Keratinocyte (primary cell): ENCODE measurements at regions not wholly inside any gene's neighbourhood (a gene's known extent, or its start where the extent isn't known, plus 50 kb on each side); places are given as distances from the start of the nearest gene placed in this dataset.
A peak's percentile ranks its signal among the peaks of the same experiment; 100 is the strongest.

Source experiments
- DNase-seq: peaks from one replicate; pipeline ENCODE4 v3.0.0-alpha.2; 2011; ENCODE audit warnings: low read depth, missing footprints, low spot score
- FAIRE-seq: peaks from 2 replicates; lab custom pipeline; 2011; peaks lifted over from hg19 to GRCh38; lab: Jason Lieb, UNC
- H2AFZ ChIP-seq: 2 replicates; pipeline ENCODE4 v1.6.0; 2012; ENCODE audit warnings: low read length, control low read depth, inconsistent platforms; ENCODE audit not compliant: control insufficient read depth
- H3K27ac ChIP-seq: 2 replicates; pipeline ENCODE4 v1.5.1; 2011; ENCODE audit warnings: low read length; ENCODE audit not compliant: control insufficient read depth, insufficient read depth
- H3K27me3 ChIP-seq: 3 replicates; pipeline ENCODE4 v1.6.0; 2011; ENCODE audit warnings: low read length; ENCODE audit not compliant: control insufficient read depth, insufficient read depth; ENCODE audit errors: extremely low read depth
- H3K36me3 ChIP-seq, 2 experiments: 2 replicates in 1 of 2; 3 replicates in 1 of 2; pipeline ENCODE4 v1.5.1; 2011; ENCODE audit warnings: low read length in 2 of 2, mild to moderate bottlenecking in 1 of 2; ENCODE audit not compliant: control insufficient read depth in 2 of 2, insufficient read depth in 2 of 2; ENCODE audit errors: extremely low read depth in 1 of 2
- H3K4me1 ChIP-seq: 3 replicates; pipeline ENCODE4 v1.5.1; 2011; ENCODE audit warnings: low read length; ENCODE audit not compliant: control insufficient read depth, insufficient read depth; ENCODE audit errors: extremely low read depth
- H3K4me2 ChIP-seq: 3 replicates; pipeline ENCODE4 v1.6.0; 2011; ENCODE audit warnings: low read depth, low read length; ENCODE audit not compliant: control insufficient read depth, insufficient read depth; ENCODE audit errors: extremely low read depth
- H3K4me3 ChIP-seq, 3 experiments: fragments of 200-600 bp in 1 of 3; sonication (generic) in 1 of 3; 2 replicates in 2 of 3; 3 replicates in 1 of 3; pipeline ENCODE4 v1.5.1; 2011 to 2016; ENCODE audit warnings: low read length in 3 of 3, mild to moderate bottlenecking in 3 of 3, control low read depth in 2 of 3, inconsistent platforms in 1 of 3, low read depth in 1 of 3, mixed read lengths in 1 of 3, mixed run types in 1 of 3, moderate library complexity in 1 of 3; ENCODE audit not compliant: control insufficient read depth in 2 of 3, insufficient read depth in 2 of 3; ENCODE audit errors: extremely low read depth in 1 of 3
- H3K79me2 ChIP-seq: 2 replicates; pipeline ENCODE4 v1.6.0; 2012; ENCODE audit warnings: low read length; ENCODE audit not compliant: control insufficient read depth, insufficient read depth
- H3K9ac ChIP-seq: 3 replicates; pipeline ENCODE4 v1.6.0; 2011; ENCODE audit warnings: low read length; ENCODE audit not compliant: control insufficient read depth, insufficient read depth; ENCODE audit errors: extremely low read depth
- H3K9me1 ChIP-seq: 3 replicates; pipeline ENCODE4 v1.6.0; 2011; ENCODE audit warnings: low read length; ENCODE audit not compliant: control insufficient read depth, insufficient read depth; ENCODE audit errors: extremely low read depth
- H3K9me3 ChIP-seq: 2 replicates; pipeline ENCODE4 v1.5.1; 2012; ENCODE audit warnings: low read depth, low read length; ENCODE audit not compliant: control insufficient read depth
- H4K20me1 ChIP-seq: 3 replicates; pipeline ENCODE4 v1.6.0; 2011; ENCODE audit warnings: low read length; ENCODE audit not compliant: control insufficient read depth, insufficient read depth; ENCODE audit errors: extremely low read depth
- CTCF ChIP-seq, 3 experiments: IDR thresholded peaks in 1 of 3; conservative IDR thresholded peaks in 1 of 3; optimal IDR thresholded peaks in 1 of 3; 2 replicates in 2 of 3; 3 replicates in 1 of 3; pipeline versions ENCODE3 to v1.5.1; 2011; ENCODE audit warnings: low read length in 3 of 3, mild to moderate bottlenecking in 3 of 3, moderate library complexity in 2 of 3, control low read depth in 1 of 3, inconsistent platforms in 1 of 3; ENCODE audit not compliant: insufficient read depth in 2 of 3; ENCODE audit errors: extremely low read depth in 1 of 3
- EZH2 ChIP-seq: IDR thresholded peaks from one replicate; pipeline ENCODE4 v1.6.1; 2012; ENCODE audit warnings: inconsistent platforms, mild to moderate bottlenecking, low read length, moderate library complexity
- dilution Hi-C: fragments of 300-500 bp; cut with MboI; formaldehyde crosslinking; loops from one replicate; pipeline ENCODE4 v1.7.0; 2020; ENCODE audit warnings: low sequenced_read_pairs; ENCODE audit not compliant: extremely low pct_ligation_motif_present

- H3K79me2 ChIP-seq = no peaks in the 10 kb centered on the region
- H3K27me3 ChIP-seq = peaks cover 31% of the 10 kb centered on the region
- H3K9me3 ChIP-seq = no peaks in the 10 kb centered on the region
- no peaks in the 10 kb centered on the region for H4K20me1 ChIP-seq
- no peak overlapping the region for H2AFZ ChIP-seq
- H3K4me3 ChIP-seq = no peak overlapping the region
- dilution Hi-C loops = no loop called here
- DNase-seq (no peak), FAIRE-seq (no peak)
- H3K4me2 ChIP-seq = no peak overlapping the region
- no peak overlapping the region for H3K27ac ChIP-seq
- no peaks in the 10 kb centered on the region for H3K36me3 ChIP-seq
- no peaks in the 10 kb centered on the region for H3K9me1 ChIP-seq
- peaks cover 7% of the 10 kb centered on the region for H3K4me1 ChIP-seq
- H3K9ac ChIP-seq = no peak overlapping the region
- TF ChIP-seq EZH2 (no peak), CTCF (optimal IDR thresholded peaks at IDR 0.05 in 1 of 3, IDR thresholded peaks at IDR 0.05 in 1 of 3, conservative IDR thresholded peaks at IDR 0.05 in 1 of 3; ENCODE audit: extremely low read depth in 1 of 3, insufficient read depth in 2 of 3, low read length in 3 of 3) (no peak)
These were observed 58.9 kb upstream of the BCOR start for GRCh38 chrX:40156470-40157227.

DNA sequence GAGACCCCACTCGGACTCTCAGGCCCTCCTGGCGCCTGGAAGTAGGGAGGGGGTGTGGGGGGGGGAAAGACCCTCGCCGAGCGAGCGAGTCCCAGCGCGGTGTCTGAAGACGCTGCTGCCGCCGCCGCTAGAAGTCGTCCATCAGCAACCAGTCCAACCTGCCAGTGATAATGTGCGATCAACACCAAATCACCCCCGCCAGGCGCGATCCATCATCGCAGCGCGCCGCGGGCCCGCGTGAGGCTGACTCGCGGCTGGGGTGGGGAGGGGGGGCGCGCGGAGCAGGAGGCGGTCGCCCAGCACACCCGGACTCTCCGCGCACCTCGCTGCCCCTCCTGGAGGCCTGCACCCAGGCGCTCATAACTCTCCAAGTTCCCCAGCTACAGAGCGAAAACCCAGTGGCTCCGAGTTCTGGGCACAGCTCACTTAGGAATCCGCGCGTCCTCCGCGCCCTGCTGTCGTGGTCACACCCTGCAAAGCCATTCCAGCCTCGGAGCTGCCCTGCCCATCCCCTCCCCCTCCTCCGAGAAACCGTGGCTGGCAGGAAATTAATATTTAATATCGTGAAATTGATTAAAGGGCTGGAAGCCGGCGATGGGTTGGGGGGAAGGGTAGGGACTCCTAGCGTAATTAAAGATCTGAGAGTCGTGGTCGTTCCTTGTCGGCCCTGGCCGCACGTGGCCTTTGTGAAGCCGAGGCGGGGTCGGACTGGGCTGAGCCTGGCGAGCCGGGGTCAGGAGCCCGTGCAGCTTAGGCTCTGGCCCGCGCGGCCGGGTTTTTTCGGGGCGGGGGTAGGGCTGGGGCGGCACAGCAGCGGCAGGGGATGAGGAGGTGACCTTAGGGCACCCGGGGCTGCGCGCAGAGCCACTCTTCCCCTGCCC lies 58.1 kb upstream of the BCOR start:
- dilution Hi-C loops = no loop called here
- no peak for DNase-seq
- Histone ChIP-seq H3K27me3 (peaks cover 39% of the 10 kb centered on the region), H3K79me2 (no peaks in the 10 kb centered on the region), H3K9ac (no peak overlapping the region), H3K27ac (no peak overlapping the region), H4K20me1 (no peaks in the 10 kb centered on the region), H2AFZ (no peak overlapping the region), H3K4me2 (peak overlapping the region; percentile 54), H3K9me1 (no peaks in the 10 kb centered on the region), H3K4me1 (peaks cover 7% of the 10 kb centered on the region), H3K36me3 (no peaks in the 10 kb centered on the region), H3K4me3 (peak overlapping the region in 1 of 3 experiments; percentile 16), H3K9me3 (no peaks in the 10 kb centered on the region)
- TF ChIP-seq EZH2 = no peak
- no peak for TF ChIP-seq CTCF (optimal IDR thresholded peaks at IDR 0.05 in 1 of 3, IDR thresholded peaks at IDR 0.05 in 1 of 3, conservative IDR thresholded peaks at IDR 0.05 in 1 of 3; ENCODE audit: extremely low read depth in 1 of 3, insufficient read depth in 2 of 3, low read length in 3 of 3)
- FAIRE-seq = no peak
